Mesendoderm (in vitro differentiated cells): ENCODE measurements at regions not wholly inside any gene's neighbourhood (a gene's known extent, or its start where the extent isn't known, plus 50 kb on each side); places are given as distances from the start of the nearest gene placed in this dataset.

Source experiments
- DNase-seq: peaks from one replicate; pipeline ENCODE4 v3.0.0; 2013
- H2AK5ac ChIP-seq: 2 replicates; pipeline ENCODE4 v1.6.1; 2013; ENCODE audit warnings: low read length, inconsistent platforms
- H2BK120ac ChIP-seq: 2 replicates; pipeline ENCODE4 v1.6.1; 2013; ENCODE audit warnings: low read depth, mild to moderate bottlenecking, low read length, moderate library complexity, mixed read lengths
- H2BK15ac ChIP-seq: replicated peaks from 2 replicates; pipeline ENCODE4 v1.6.1; 2013; ENCODE audit warnings: low read depth, mild to moderate bottlenecking, moderate library complexity
- H2BK5ac ChIP-seq: 2 replicates; pipeline ENCODE4 v1.6.1; 2013; ENCODE audit warnings: low read length, inconsistent platforms
- H3K18ac ChIP-seq: 2 replicates; pipeline ENCODE4 v1.6.1; 2013; ENCODE audit warnings: mild to moderate bottlenecking, low read length, mixed read lengths
- H3K23ac ChIP-seq: one replicate; pipeline ENCODE4 v1.6.1; 2013; ENCODE audit warnings: low read length
- H3K27ac ChIP-seq: 2 replicates; pipeline ENCODE4 v1.5.1; 2013; ENCODE audit warnings: low read depth, mild to moderate bottlenecking, inconsistent platforms, low read length, moderate library complexity
- H3K27me3 ChIP-seq: 2 replicates; pipeline ENCODE4 v1.6.1; 2013; ENCODE audit warnings: low read length, control low read depth, mild to moderate bottlenecking, inconsistent platforms; ENCODE audit not compliant: insufficient read depth, poor library complexity
- H3K36me3 ChIP-seq: 2 replicates; pipeline ENCODE4 v1.6.1; 2013; ENCODE audit warnings: low read length, inconsistent platforms; ENCODE audit not compliant: control insufficient read depth, insufficient read depth
- H3K4ac ChIP-seq: one replicate; pipeline ENCODE4 v1.6.1; 2013; ENCODE audit warnings: low read depth, mild to moderate bottlenecking, low read length, moderate library complexity
- H3K4me1 ChIP-seq: 2 replicates; pipeline ENCODE4 v1.6.1; 2013; ENCODE audit warnings: low read depth, low read length, inconsistent platforms; ENCODE audit not compliant: control insufficient read depth
- H3K4me2 ChIP-seq: 2 replicates; pipeline ENCODE4 v1.6.1; 2013; ENCODE audit warnings: low read length
- H3K4me3 ChIP-seq: 2 replicates; pipeline ENCODE4 v1.5.1; 2013; ENCODE audit warnings: mild to moderate bottlenecking, low read length
- H3K56ac ChIP-seq: one replicate; pipeline ENCODE4 v1.6.1; 2013; ENCODE audit warnings: low read length
- H3K79me1 ChIP-seq: 2 replicates; pipeline ENCODE4 v1.6.1; 2013; ENCODE audit warnings: low read length, inconsistent platforms
- H3K79me2 ChIP-seq: 2 replicates; pipeline ENCODE4 v1.6.1; 2013; ENCODE audit warnings: mild to moderate bottlenecking, low read length; ENCODE audit not compliant: control insufficient read depth, insufficient read depth
- H3K9ac ChIP-seq: 2 replicates; pipeline ENCODE4 v1.6.1; 2013; ENCODE audit warnings: low read length, inconsistent platforms
- H4K5ac ChIP-seq: one replicate; pipeline ENCODE4 v1.6.1; 2013; ENCODE audit warnings: low read length
- H4K8ac ChIP-seq: one replicate; pipeline ENCODE4 v1.6.1; 2013; ENCODE audit warnings: low read depth, mild to moderate bottlenecking, control low read depth, low read length, moderate library complexity
- WGBS: extraction: QIAGEN DNeasy Blood & Tissue Kit; methylation state at CpG from one replicate; pipeline ENCODE4 v1.1.7; 2013; ENCODE audit warnings: low lambda C conversion rate, missing lambda C conversion rate; ENCODE audit not compliant: insufficient coverage; ENCODE audit errors: extremely low coverage; 5-methylcytosine and 5-hydroxymethylcytosine counted together

GRCh38 chr5:56558131-56558745 lies 257.1 kb upstream of the MAP3K1 start:
- H3K27me3 ChIP-seq = no peaks in the 10 kb centered on the region
- H4K5ac ChIP-seq = no peak overlapping the region
- no peak overlapping the region for H3K4me2 ChIP-seq
- H3K27ac ChIP-seq = no peak overlapping the region
- no peak overlapping the region for H3K18ac ChIP-seq
- no peak overlapping the region for H4K8ac ChIP-seq
- no peaks in the 10 kb centered on the region for H3K79me2 ChIP-seq
- H2AK5ac ChIP-seq = no peak overlapping the region
- DNase-seq = no peak
- H3K9ac ChIP-seq = no peak overlapping the region
- H3K4me3 ChIP-seq = no peak overlapping the region
- no peaks in the 10 kb centered on the region for H3K36me3 ChIP-seq
- no peak overlapping the region for H2BK5ac ChIP-seq
- H2BK120ac ChIP-seq = no peak overlapping the region
- H2BK15ac ChIP-seq = no peak overlapping the region
- no peaks in the 10 kb centered on the region for H3K4me1 ChIP-seq
- no peak overlapping the region for H3K4ac ChIP-seq
- no peak overlapping the region for H3K23ac ChIP-seq
- WGBS = no CpG with 5 or more reads among the region's 4 CpGs
- H3K56ac ChIP-seq = no peak overlapping the region
- no peaks in the 10 kb centered on the region for H3K79me1 ChIP-seq

- Histone ChIP-seq H2BK120ac (no peak overlapping the region), H3K4me1 (no peaks in the 10 kb centered on the region), H3K36me3 (no peaks in the 10 kb centered on the region), H3K9ac (no peak overlapping the region), H2BK5ac (no peak overlapping the region), H3K18ac (no peak overlapping the region), H2AK5ac (no peak overlapping the region), H3K79me1 (no peaks in the 10 kb centered on the region), H3K4me3 (no peak overlapping the region), H4K5ac (no peak overlapping the region), H3K27ac (no peak overlapping the region), H3K56ac (no peak overlapping the region), H3K4ac (no peak overlapping the region), H4K8ac (no peak overlapping the region), H3K4me2 (no peak overlapping the region), H3K79me2 (no peaks in the 10 kb centered on the region), H3K27me3 (no peaks in the 10 kb centered on the region), H2BK15ac (no peak overlapping the region), H3K23ac (no peak overlapping the region)
- no peak for DNase-seq
- WGBS = no CpG with 5 or more reads among the region's 3 CpGs
These were observed 258.2 kb upstream of the MAP3K1 start for GRCh38 chr5:56557198-56557597.

GRCh38 chr5:56552612-56553268 lies 262.6 kb upstream of the MAP3K1 start:
- no peaks in the 10 kb centered on the region for H3K79me1 ChIP-seq
- no peak for DNase-seq
- no peaks in the 10 kb centered on the region for H3K36me3 ChIP-seq
- no peak overlapping the region for H3K4me3 ChIP-seq
- H4K5ac ChIP-seq = no peak overlapping the region
- no peak overlapping the region for H3K27ac ChIP-seq
- no peak overlapping the region for H3K4ac ChIP-seq
- H3K56ac ChIP-seq = no peak overlapping the region
- no peak overlapping the region for H2BK5ac ChIP-seq
- no peaks in the 10 kb centered on the region for H3K27me3 ChIP-seq
- H3K4me2 ChIP-seq = no peak overlapping the region
- no peak overlapping the region for H2BK120ac ChIP-seq
- no peak overlapping the region for H2AK5ac ChIP-seq
- no peak overlapping the region for H3K18ac ChIP-seq
- no peaks in the 10 kb centered on the region for H3K79me2 ChIP-seq
- H2BK15ac ChIP-seq = no peak overlapping the region
- H3K23ac ChIP-seq = no peak overlapping the region
- no peaks in the 10 kb centered on the region for H3K4me1 ChIP-seq
- H3K9ac ChIP-seq = no peak overlapping the region
- H4K8ac ChIP-seq = no peak overlapping the region

GRCh38 chr5:56550227-56550626 lies 265.1 kb upstream of the MAP3K1 start:
- Histone ChIP-seq H3K4me2 (no peak overlapping the region), H3K4me1 (no peaks in the 10 kb centered on the region), H3K36me3 (no peaks in the 10 kb centered on the region), H3K79me2 (no peaks in the 10 kb centered on the region), H2BK15ac (no peak overlapping the region), H3K18ac (no peak overlapping the region), H4K8ac (no peak overlapping the region), H3K9ac (no peak overlapping the region), H3K4me3 (no peak overlapping the region), H3K56ac (no peak overlapping the region), H3K27ac (no peak overlapping the region), H3K27me3 (no peaks in the 10 kb centered on the region), H3K79me1 (no peaks in the 10 kb centered on the region), H2BK120ac (no peak overlapping the region), H3K23ac (no peak overlapping the region), H2AK5ac (no peak overlapping the region), H4K5ac (no peak overlapping the region), H3K4ac (no peak overlapping the region), H2BK5ac (no peak overlapping the region)
- no peak for DNase-seq
- no CpG with 5 or more reads among the region's 2 CpGs for WGBS

GRCh38 chr5:56549096-56549886 lies 266.1 kb upstream of the MAP3K1 start:
- Histone ChIP-seq H3K27ac (no peak overlapping the region), H3K79me1 (no peaks in the 10 kb centered on the region), H2BK120ac (no peak overlapping the region), H3K23ac (no peak overlapping the region), H3K4me2 (no peak overlapping the region), H3K36me3 (no peaks in the 10 kb centered on the region), H3K4me3 (no peak overlapping the region), H2BK15ac (no peak overlapping the region), H2BK5ac (no peak overlapping the region), H3K79me2 (no peaks in the 10 kb centered on the region), H2AK5ac (no peak overlapping the region), H3K18ac (no peak overlapping the region), H4K8ac (no peak overlapping the region), H3K4ac (no peak overlapping the region), H3K56ac (no peak overlapping the region), H4K5ac (no peak overlapping the region), H3K27me3 (no peaks in the 10 kb centered on the region), H3K9ac (no peak overlapping the region), H3K4me1 (no peaks in the 10 kb centered on the region)
- WGBS = no CpG with 5 or more reads among the region's 3 CpGs
- no peak for DNase-seq
